ENCODE measurements at regions not wholly inside any gene's neighbourhood (a gene's known extent, or its start where the extent isn't known, plus 50 kb on each side); places are given as distances from the start of the nearest gene placed in this dataset.

DNA sequence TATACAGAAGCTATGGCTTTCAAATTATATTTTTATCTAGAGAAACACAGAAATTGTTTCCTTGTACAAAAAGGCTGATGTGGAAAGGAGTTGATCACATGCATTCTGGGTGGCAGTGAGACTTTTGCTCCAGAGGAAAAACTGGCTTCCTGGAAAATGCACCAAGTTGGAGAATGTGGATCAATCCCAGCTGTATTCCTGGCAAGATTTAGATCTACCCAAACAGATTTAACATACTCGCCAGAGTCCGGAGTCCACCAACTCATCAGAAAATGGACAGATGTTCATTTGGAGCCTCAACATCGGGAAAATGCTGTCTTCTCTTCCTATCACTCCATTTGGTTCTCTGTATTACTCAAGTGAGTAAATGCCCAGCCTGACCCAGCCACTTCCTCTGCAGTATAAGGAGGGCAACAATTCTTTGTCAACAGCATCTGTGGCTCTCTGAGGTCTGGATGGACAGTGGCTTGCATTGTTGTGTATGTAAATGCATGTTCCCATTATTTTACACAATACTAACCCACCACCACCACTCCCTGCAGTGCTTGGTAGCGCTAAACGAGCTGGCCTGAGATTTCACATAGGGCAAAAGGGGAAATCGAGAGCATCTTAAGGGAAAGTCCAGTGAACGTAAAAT, 226.2 kb upstream of the IRF2BP2 start:
- TF ChIP-seq POLR2AphosphoS5 (IDR thresholded peaks at IDR 0.05; ENCODE audit: low read depth, low read length) (no peak), POLR2A (IDR thresholded peaks at IDR 0.05; ENCODE audit: low read depth, low read length) (no peak), TAF1 (IDR thresholded peaks at IDR 0.05; ENCODE audit: low read depth, low read length) (no peak), POU2F2 (IDR thresholded peaks at IDR 0.05; ENCODE audit: low read depth, low read length) (no peak), PAX5 (IDR thresholded peaks at IDR 0.05; ENCODE audit: insufficient read depth, low read length, severe bottlenecking) (no peak)
